T-helper 1 cell treated with Interleukin-12 subunit alpha and Interleukin-12 subunit beta and Interleukin-4 antibody, amounts not matched to agents 30 ng/mL and 1 ng/mL, for 36 hours (primary cell): ENCODE measurements at regions not wholly inside any gene's neighbourhood (a gene's known extent, or its start where the extent isn't known, plus 50 kb on each side); places are given as distances from the start of the nearest gene placed in this dataset.

Experiments used
- intact Hi-C: fragments of 100-400 bp; cut with micrococcal nuclease; formaldehyde crosslinking; loops from one replicate; pipeline ENCODE4 v1.15.1; 2024

DNA sequence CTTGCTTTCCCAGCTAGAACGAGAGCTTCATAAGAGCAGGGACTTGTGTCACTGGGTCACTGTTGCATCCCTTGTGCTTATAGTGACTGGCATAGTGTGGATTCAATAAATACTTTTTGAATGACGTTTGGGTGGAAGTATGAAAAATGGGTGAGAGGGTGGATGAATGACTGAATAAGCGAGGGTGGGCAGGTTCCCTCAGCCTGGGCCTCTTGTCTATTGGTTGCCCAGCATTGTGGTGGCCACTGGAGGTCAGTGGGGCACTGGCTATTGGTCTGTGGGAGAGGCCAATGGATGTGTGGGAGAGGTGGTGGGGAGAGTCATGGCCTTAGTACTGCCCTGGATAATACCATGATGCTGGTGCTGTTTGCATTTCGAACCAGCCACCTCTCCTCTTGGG lies 93.8 kb upstream of the SKOR2 start:
- intact Hi-C loops, result no loop called here

DNA sequence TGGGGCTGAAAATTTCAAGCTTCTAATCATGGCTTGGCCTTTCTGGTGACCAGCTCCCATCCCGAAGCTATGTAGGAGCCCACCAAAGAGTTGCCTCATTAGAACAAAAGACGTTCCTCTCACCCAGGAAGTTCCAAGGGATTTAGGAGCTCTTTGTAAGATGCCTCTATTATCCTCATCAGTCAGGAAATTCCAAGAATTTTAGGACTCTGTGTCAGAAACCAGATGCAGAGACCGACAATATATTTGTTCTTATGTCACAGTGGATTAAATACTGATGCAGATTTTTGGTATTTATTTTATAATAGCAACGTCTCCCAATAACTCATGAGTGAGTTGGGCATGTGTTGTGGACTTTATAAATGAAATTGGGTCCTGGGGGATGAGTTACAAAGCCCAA lies 91.8 kb upstream of the SKOR2 start:
- intact Hi-C loops, result no loop called here

DNA sequence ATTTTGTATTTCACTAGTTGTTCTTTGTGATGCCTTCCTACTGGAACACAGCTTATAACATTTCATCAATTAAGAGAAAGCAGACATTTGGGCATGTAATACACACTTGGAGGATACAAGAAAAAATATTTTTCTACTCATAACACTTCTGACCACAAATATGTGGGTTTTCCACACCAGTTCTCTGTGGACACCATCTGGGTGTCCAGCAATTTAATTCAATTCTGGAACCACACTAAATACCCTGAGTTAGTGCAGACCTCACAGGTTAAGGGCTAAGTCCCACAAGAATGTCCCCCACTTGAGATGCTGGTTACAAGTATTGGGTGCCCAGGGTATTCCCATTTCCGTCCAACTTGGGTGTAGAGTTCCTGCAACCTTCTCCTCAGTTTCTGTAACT lies 91.1 kb upstream of the SKOR2 start:
- intact Hi-C loops, result no loop called here

DNA sequence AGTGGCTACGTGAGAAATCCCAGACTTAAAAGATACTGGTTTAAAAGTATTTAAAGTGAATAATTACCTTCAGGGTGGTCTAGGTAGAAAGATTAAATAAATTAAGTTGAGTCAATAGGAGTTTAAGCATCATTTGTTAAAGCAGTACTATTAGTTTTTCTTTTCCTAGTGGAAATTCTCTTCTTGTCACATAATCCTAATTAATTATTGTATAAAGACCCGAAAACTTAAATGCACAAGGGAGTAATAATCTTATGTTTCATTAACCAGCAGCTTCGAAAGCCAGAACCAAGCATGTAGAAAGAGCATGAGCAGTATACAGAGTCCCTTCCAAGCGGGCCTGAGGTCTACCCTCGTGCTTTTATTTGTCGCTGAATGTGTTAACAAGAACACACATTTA lies 90.2 kb upstream of the SKOR2 start:
- intact Hi-C loops, result no loop called here

DNA sequence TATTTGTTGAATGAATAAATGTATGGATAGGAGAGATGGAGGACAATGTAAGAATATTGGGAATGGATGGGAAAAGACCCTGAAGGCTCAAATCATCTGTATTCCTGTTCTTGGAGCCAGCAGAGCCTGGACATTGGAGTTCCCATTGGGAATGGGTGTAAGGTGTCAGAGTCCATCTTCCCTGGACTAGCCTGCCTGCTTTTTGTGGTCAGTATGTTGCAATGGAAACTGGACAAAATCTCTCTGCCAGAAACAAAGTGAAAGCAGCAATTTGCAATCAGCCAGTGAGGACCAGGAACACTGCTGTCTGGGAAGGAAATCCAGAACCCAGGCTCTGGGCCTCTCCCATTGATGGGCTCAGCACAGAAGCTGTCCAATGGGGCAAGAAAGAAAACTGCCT lies 83.5 kb upstream of the SKOR2 start:
- intact Hi-C loops, result no loop called here

DNA sequence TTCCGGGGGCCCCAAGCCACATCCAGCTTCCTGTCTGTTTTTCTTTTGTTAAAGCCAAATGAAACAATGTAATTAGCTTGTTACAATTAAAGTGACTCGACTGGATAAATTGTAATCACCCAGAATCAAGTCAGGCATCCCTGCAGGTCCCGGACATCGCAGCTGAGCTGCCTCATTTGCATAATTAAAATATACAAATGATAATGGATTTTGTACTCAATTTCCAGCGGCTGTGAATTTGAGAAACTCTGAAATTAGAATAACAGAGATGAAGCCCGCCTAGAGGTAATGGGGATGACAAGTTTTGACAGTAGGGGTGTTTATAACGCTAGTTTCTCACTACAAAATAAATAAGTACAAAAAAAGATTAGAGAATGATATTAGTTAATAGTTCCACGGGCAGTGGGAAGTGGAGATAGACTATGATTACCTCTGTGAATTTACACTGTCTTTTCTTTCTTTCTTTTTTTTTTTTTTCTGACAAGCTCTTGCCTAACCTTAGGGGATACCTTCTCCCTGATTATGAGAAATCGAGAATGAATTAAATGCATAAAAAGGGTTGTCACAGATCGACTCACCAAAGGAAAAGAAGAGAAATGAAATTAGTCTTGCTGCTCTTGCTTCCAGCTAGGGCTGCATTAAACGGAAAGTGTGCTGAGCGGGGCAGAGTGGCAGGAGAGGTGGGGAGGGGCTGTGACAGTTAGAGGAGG lies 82.6 kb upstream of the SKOR2 start:
- intact Hi-C loops, result no loop called here

DNA sequence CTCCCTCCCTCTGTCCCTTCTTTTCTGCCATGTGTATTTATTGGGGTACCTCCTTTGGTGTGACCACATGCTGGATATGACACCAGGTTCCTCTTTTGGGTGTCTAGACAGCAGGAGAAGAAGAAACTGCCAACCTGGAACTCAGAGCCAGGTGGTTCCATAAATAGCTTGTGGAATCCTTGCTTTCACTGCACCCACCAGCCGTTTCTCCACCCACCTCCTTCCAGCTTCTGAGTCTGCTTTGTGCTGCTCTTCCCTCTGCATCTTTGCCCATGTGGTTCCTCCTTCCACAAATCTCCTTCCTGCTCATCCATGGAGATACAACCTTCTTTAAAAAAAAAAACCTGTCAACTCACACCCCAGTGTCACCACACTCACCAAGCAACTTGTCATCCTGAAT lies 80.2 kb upstream of the SKOR2 start:
- intact Hi-C loops, result no loop called here

DNA sequence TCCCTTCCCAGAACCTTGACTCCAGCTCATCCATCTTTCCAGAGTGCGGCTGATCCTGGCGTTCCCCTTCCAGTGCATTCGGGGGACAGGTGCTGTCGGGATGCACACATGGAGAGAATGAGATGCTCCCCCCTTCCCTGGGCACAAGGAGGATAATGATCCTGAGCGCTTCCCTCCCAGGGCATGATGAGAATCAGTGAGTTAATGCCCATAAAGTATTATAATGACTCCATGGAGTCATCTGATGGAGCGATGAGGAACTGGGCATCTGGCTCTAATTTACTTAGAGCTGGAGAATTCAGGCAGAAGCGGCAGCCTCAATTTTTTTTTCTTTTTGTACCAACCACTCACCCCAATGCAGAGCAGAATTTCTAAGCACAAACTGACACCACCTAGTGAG lies 79.6 kb upstream of the SKOR2 start:
- intact Hi-C loops, result no loop called here

DNA sequence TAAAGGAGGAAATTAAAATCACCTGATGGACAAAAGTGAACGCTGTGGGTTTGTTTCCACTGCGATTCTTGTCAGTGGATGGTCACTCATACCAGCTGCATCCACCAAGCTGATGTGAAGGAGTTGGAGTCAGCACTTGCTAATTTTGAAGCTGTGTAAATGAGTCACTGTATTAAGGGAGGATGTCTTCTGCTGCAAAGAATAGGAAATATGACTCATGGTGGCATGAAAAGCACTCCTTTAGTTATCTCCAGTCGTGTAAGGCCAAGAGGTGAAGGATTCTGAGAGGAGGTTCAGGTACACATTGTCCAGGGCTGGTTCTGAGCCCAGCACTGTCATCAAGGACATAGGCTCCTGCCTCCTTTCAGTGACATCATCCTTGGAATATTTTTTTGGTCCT lies 71.7 kb upstream of the SKOR2 start:
- intact Hi-C loops, result no loop called here

DNA sequence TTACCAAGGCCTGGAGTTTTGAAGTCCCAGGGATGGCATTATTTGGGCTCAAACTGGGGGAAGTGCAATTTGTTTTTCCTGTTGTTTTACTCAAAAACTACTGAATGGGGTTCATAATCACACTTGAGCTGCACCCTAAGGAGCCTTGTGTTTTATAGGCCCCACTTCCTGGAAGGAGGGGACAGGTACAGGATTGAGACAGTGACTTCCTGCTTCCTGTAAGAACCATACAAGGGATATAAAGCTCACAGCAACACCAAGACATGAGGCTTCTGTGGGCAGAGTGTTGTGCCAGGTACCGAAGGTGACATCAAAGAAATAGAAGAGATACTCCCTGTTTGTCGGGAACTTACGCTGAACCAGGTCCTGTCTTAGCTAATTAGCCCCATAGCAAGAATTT lies 70.4 kb upstream of the SKOR2 start:
- intact Hi-C loops, result no loop called here

DNA sequence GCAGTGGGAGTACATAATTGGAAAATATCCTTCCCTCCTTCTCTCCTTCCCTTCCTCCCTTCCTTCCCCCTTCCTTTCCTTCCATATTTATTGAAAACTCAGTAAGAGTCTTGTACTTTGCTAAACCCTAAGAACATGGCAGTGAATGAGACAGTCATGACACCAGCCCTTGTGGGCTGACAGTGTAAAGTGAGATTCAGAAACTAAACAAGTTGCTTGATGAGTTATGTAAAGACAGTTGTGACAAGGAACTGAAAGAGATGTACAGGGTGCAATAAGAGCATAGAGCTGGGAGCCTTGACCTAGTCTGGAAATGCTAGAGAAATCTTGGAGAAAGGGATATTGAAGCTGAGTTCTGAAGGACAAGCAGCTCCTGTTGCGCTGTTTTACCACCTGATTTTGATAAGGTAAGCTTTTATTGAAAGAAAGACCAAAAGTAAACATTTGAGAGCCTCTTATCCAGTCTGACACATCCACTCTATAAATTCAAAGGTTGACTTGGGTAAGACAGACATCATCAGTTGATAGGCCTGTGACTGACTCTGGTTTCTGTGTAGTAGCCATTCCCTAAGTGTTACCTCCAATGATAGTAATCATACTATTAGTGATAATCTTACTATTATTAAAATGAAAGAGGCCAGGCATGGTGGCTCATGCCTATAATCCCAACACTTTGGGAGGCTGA lies 66.5 kb upstream of the SKOR2 start:
- intact Hi-C loops, result no loop called here

DNA sequence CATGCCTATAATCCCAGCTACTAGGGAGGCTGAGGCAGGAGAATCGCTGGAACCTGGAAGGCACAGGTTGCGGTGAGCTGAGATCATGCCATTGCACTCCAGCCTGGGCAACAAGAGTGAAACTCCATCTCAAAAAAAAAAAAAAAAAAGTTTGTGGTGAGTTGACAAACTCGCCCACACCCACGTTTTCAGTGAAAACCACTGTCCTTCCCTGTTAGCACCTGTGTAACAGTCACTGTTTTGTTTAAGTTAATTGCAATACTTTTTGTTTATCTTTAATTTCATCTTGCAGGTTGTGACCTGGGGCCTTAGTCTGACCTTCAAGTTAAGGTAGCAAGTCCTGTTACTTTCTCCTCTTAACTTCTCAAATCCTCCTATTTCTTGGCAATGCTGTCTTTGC lies 65.5 kb upstream of the SKOR2 start:
- intact Hi-C loops, result no loop called here

DNA sequence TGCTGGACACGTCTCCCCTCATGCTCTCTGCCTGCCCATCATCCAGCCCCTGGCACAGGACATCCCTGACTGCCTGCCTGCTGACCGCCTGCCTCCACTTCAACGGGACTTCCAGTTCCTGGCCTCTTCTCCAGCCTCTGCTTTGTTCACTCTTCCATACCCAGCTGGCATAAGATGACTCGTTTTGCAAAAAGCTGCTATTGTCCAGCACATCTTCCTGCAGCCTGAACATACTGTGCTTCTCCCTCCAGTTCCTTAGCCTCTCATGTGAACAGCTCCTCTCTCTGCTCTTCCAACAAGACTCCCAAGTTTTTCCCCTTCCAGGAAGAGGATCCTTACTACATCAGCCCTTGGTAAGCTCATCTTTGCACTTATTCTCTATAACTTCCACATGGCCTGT lies 62.4 kb upstream of the SKOR2 start:
- intact Hi-C loops, result no loop called here

DNA sequence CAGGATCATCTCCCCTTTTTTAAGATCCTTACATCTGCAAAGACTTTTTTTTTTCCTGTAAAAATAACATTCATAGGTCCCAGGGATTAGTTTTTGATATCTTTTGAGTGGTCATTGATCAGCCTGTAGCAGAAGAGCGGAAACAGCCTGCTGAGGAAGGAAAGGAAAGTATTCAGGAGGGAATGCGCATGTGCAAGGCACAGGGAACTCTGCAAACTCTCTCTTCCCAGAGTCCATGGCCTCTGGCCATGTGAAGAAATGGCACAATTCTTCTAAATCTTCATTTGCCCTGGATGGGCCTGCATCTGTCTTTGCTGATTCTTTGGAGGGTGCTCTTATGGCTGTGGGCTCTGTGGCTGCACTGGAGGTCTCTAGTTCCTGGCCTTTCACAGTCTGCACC lies 60.1 kb upstream of the SKOR2 start:
- intact Hi-C loops, result no loop called here
